GM18861 (cell line): ENCODE measurements at regions not wholly inside any gene's neighbourhood (a gene's known extent, or its start where the extent isn't known, plus 50 kb on each side); places are given as distances from the start of the nearest gene placed in this dataset.

Experiments
- ATAC-seq: cut with Tn5 transposase; IDR thresholded peaks from one replicate; pipeline ENCODE4 v1.9.1; 2021; ENCODE audit not compliant: unreplicated experiment

- ATAC-seq = no peak
These were observed 437.0 kb downstream of the BTBD3 start for GRCh38 chr20:12354725-12355124.

GRCh38 chr20:12355185-12355584, 437.5 kb downstream of the BTBD3 start:
- no peak for ATAC-seq

- ATAC-seq = no peak
These were observed 440.4 kb downstream of the BTBD3 start for GRCh38 chr20:12358006-12358654.

- ATAC-seq = no peak
These were observed 440.9 kb downstream of the BTBD3 start for GRCh38 chr20:12358655-12359009.

GRCh38 chr20:12371990-12372389, 454.3 kb downstream of the BTBD3 start:
- ATAC-seq = no peak

GRCh38 chr20:12372557-12372956, 454.9 kb downstream of the BTBD3 start:
- no peak for ATAC-seq

- no peak for ATAC-seq
These were observed 458.3 kb downstream of the BTBD3 start for GRCh38 chr20:12375967-12376366.

GRCh38 chr20:12383821-12384220, 466.1 kb downstream of the BTBD3 start:
- no peak for ATAC-seq

- no peak for ATAC-seq
These were observed 469.1 kb downstream of the BTBD3 start for GRCh38 chr20:12386821-12387220.

GRCh38 chr20:12391099-12391498, 473.4 kb downstream of the BTBD3 start:
- ATAC-seq = no peak

GRCh38 chr20:12394786-12395185, 477.1 kb downstream of the BTBD3 start:
- no peak for ATAC-seq

- ATAC-seq = no peak
These were observed 477.7 kb downstream of the BTBD3 start for GRCh38 chr20:12395353-12395752.

- no peak for ATAC-seq
These were observed 478.1 kb downstream of the BTBD3 start for GRCh38 chr20:12395760-12396159.

- no peak for ATAC-seq
These were observed 481.6 kb downstream of the BTBD3 start for GRCh38 chr20:12399110-12399836.

GRCh38 chr20:12404941-12405340, 487.2 kb downstream of the BTBD3 start:
- ATAC-seq = no peak

GRCh38 chr20:12406978-12407377, 489.3 kb downstream of the BTBD3 start:
- ATAC-seq = no peak

- no peak for ATAC-seq
These were observed 491.8 kb downstream of the BTBD3 start for GRCh38 chr20:12409501-12409900.

- ATAC-seq = no peak
These were observed 493.1 kb downstream of the BTBD3 start for GRCh38 chr20:12410783-12411182.

GRCh38 chr20:12411246-12411940, 493.7 kb downstream of the BTBD3 start:
- no peak for ATAC-seq

GRCh38 chr20:12413116-12413515, 495.4 kb downstream of the BTBD3 start:
- no peak for ATAC-seq

- no peak for ATAC-seq
These were observed 497.0 kb downstream of the BTBD3 start for GRCh38 chr20:12414446-12415274.
